GM18511 (cell line): ENCODE measurements at regions not wholly inside any gene's neighbourhood (a gene's known extent, or its start where the extent isn't known, plus 50 kb on each side); places are given as distances from the start of the nearest gene placed in this dataset.
"Not testable (repeated sequence)": the region's sequence is repeated elsewhere in the genome, so short reads cannot be mapped to it uniquely, and the experiment has no call there.

ENCODE experiments used
- ATAC-seq: cut with Tn5 transposase; IDR thresholded peaks from one replicate; pipeline ENCODE4 v1.9.1; 2021; ENCODE audit warnings: mild to moderate bottlenecking, moderate library complexity; ENCODE audit not compliant: unreplicated experiment

- no peak for ATAC-seq
Observed at GRCh38 chr5:52255308-52255707, 532.4 kb upstream of the ITGA1 start.

DNA sequence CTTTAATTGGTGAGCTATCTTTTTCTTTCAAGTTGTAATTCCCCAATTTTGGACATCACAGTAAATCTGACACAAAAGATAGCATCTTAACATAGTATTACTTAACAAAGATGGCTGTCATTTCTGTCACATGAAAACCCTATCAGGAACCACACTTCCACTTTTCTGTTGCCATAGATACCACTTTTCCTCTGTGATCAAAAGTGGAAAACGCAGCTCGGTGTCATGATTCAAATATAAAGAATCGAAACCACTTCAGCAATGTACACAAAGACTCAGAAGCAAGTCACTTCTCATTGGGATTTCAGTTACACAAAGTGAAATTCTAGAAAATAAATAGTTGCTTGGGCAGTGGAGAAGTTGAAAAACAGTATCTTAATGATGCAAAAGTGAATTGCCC, 524.9 kb upstream of the ITGA1 start:
- ATAC-seq, result no peak

- ATAC-seq, result no peak
Observed at GRCh38 chr5:52269401-52269800, 518.3 kb upstream of the ITGA1 start.

- no peak for ATAC-seq
Observed at GRCh38 chr5:52269859-52270258, 517.9 kb upstream of the ITGA1 start.

DNA sequence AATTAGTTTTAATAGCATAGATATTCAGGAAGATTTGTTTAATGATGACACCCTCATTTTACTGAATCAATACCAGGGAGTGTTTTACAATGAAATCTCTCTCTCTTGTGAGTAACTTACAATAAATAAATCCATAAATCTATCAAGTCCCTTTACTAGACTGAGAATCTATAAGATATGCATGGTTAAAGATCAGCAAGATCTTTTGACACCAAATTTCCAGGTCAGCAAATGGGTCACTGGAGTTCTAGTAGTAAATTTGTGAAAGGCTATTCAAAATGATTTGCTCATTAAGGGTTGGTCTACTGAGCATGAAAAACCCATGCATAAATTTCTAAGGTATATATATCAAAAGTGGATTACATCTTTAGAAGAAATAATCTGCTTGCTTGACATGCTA, 512.1 kb upstream of the ITGA1 start:
- ATAC-seq, result no peak

- no peak for ATAC-seq
Observed at GRCh38 chr5:52277101-52277500, 510.6 kb upstream of the ITGA1 start.

DNA sequence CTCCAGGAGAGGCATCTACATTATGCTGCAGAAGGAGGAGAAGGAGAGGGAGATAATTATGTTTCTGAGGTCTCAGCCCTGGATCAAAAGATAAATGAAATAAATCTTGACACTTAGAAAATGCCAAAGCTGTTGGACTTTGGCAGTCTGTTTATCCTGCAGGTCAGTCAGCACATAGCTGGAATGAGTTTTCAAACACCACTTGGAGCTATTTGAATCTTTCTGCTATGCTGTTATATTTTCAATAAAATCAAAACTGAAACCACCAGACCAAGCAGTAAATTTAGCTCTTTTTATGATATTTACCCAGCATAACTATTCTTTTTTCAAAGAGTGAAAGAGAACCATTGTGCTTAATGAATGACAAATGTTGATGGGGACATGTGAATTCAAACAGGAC, 505.1 kb upstream of the ITGA1 start:
- ATAC-seq, result no peak

- ATAC-seq, result no peak
Observed at GRCh38 chr5:52283221-52283620, 504.5 kb upstream of the ITGA1 start.

DNA sequence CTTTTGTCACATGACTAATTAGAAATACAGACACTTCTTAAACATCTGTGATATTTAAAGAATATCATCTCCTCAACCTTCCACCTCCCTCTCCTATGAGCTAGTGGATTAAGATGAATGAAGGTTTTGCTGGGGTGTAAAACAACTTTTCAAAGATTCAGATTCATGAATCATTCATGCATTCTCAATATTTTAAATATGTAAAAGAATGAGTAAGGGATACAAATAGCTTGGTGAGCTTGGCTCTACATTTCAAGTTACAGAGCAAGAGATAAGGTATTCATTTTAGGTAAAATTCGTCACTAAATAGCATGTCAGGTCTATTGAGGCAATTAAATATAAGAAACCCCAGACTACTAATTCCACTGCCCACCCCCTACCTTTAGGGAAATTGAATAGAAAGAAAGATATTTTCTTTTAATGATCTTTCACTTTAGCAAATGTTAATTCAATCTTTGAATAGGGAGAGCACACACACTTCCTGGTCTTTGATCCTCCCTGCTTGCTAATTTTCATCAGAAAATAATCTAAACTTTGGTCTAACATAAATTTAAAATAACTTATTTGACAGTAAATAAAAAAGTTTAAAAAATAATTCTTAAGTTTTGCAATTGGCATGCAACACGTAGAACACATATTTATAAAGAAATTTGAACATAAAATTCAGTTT, 486.9 kb upstream of the ITGA1 start:
- ATAC-seq, result no peak

DNA sequence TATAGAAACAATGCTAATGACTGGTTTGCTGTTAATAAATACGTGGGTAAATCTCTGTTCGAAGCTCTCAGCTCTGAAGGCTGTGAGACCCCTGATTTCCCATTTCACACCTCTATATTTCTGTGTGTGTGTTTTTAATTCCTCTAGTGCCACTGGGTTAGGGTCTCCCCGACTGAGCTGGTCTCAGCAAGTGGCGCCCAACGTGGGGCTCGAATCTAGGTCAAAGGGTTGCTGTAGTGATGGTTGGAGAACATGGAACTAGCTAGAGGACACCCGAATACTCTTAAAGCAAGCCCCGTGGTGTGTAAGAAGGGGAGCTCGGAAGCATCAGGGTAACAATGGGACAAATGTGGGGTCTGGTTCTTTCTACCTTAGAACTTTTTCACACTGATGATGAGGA, 482.9 kb upstream of the ITGA1 start:
- not testable (repeated sequence) for ATAC-seq

- ATAC-seq, result no peak
Observed at GRCh38 chr5:52328220-52328806, 459.4 kb upstream of the ITGA1 start.

DNA sequence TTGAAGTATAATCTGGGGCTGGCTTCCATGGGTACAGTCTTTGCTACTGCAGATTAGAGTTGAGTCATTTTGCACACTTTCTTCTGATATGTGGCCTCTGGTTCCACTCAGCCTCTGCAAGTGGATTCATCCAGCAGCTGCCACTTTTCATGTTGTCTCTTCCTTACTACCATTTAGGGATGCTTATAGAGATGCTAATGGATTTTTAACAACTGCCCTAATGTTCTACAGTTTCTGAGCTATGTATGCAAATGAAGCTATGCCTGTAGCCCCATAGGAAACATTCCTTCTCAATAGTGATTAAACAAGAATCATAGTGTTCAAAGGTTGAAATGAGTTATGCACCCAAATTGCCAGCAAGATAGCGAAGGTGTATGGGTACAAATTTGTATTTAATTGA, 456.0 kb upstream of the ITGA1 start:
- no peak for ATAC-seq

DNA sequence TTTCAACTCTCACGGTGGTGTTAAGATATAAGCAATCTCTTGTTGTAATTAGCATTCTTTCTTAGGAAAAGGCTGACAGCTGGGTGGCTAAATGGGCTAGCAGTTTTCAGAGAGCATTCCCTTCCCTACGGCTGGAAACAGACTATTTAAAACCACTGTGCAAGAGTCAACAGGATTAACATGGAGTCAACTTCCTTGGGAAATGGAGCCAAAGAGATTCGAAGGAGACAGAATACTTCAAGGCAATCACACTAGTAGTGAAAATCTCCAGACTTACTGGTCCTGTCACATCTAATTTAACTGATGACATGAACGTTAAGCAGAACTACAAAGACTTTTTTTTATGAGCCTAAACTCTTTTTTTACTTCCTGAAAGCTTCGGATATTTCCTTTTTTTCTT, 453.3 kb upstream of the ITGA1 start:
- ATAC-seq, result no peak

DNA sequence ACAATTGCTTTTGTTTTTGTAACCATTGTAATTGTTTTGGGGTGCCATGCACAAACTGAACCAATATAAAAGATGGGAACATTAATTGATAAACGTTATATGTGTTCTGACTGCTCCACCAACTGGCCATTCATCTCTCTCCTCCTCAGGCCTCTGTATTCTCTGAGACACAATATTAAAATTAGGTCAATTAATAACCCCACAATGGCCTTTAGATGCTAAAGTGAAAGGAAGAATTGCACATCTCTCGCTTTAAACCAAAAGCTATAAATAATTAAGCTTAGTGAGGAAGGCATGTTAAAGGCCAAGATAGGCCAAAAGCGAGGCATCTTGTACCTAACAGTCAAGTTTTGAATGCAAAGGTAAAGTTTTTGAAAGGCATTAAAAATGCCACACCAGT, 448.4 kb upstream of the ITGA1 start:
- ATAC-seq, result peak; percentile 60

- no peak for ATAC-seq
Observed at GRCh38 chr5:52342361-52342760, 445.4 kb upstream of the ITGA1 start.

- ATAC-seq, result no peak
Observed at GRCh38 chr5:52356311-52356918, 431.3 kb upstream of the ITGA1 start.

- no peak for ATAC-seq
Observed at GRCh38 chr5:52359261-52359660, 428.5 kb upstream of the ITGA1 start.

DNA sequence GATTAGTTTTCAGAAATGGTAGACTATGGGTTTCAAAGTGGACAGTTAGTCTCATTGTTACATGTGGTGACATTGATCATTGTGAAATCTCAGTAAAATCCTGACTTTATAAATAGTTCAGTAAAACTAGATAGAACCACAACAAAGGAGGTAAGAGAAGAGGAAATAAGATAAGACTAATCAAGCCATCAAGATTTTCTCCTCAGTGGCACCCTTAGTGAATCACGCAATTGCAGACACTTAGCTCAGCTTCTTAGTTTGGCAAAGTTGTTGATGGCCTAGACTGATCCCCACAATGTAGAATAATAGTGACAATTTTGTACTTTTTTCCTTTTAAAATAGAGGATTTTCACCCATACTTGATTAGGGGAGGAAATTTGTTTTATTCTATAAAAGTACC, 426.7 kb upstream of the ITGA1 start:
- no peak for ATAC-seq

DNA sequence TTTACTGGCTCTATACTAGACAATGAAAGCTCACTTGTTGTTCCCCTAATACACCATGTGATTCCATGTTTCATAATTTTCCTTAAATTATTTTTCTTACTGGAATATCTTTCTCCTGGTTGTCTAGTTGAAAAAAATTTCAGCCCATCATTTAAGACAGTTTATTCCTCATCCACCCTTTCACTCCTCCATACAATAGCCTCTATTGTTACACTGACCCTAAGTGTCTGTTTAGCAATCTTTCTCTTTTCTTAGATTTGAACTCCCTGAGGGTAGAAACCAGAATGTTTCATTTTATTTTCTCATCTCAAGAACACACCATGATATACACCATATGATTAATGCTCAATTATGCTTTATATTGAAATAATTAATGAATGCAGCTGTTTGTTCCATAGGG, 413.4 kb upstream of the ITGA1 start:
- ATAC-seq, result no peak

- ATAC-seq, result no peak
Observed at GRCh38 chr5:52375969-52376368, 411.7 kb upstream of the ITGA1 start.

GRCh38 chr5:52376592-52376991, 411.1 kb upstream of the ITGA1 start:
- no peak for ATAC-seq

GRCh38 chr5:52378237-52378636, 409.5 kb upstream of the ITGA1 start:
- no peak for ATAC-seq

GRCh38 chr5:52388349-52388748, 399.4 kb upstream of the ITGA1 start:
- ATAC-seq, result no peak
